Mesenchymal stem cell (in vitro differentiated cells and primary cell): ENCODE measurements at regions not wholly inside any gene's neighbourhood (a gene's known extent, or its start where the extent isn't known, plus 50 kb on each side); places are given as distances from the start of the nearest gene placed in this dataset.
A peak's percentile ranks its signal among the peaks of the same experiment; 100 is the strongest.

Experiments
- DNase-seq: peaks from one replicate; pipeline ENCODE4 v3.0.0-alpha.2; 2013
- H2AFZ ChIP-seq: one replicate; pipeline ENCODE4 v1.6.1; 2013; ENCODE audit warnings: low read depth, mild to moderate bottlenecking, control low read depth, inconsistent platforms, low read length, moderate library complexity
- H2AK5ac ChIP-seq: 2 replicates; pipeline ENCODE4 v1.6.1; 2013; ENCODE audit warnings: low read length, moderate library complexity, mild to moderate bottlenecking, inconsistent platforms; ENCODE audit not compliant: severe bottlenecking
- H2BK120ac ChIP-seq: one replicate; pipeline ENCODE4 v1.6.1; 2013; ENCODE audit warnings: low read depth, mild to moderate bottlenecking, inconsistent platforms, low read length, moderate library complexity
- H2BK12ac ChIP-seq, 2 experiments: one replicate each; pipeline ENCODE4 v1.6.1; 2013; ENCODE audit warnings: inconsistent platforms in 2 of 2, low read length in 2 of 2, mild to moderate bottlenecking in 2 of 2, moderate library complexity in 2 of 2, control low read depth in 1 of 2
- H2BK15ac ChIP-seq: one replicate; pipeline ENCODE4 v1.6.1; 2013; ENCODE audit warnings: mild to moderate bottlenecking, low read depth, inconsistent platforms; ENCODE audit not compliant: poor library complexity, severe bottlenecking
- H2BK5ac ChIP-seq: 2 replicates; pipeline ENCODE4 v1.6.1; 2013; ENCODE audit warnings: low read depth, mild to moderate bottlenecking, low read length, control low read depth, inconsistent platforms; ENCODE audit not compliant: poor library complexity, severe bottlenecking
- H3K14ac ChIP-seq, 2 experiments: one replicate each; pipeline ENCODE4 v1.6.1; 2013; ENCODE audit warnings: inconsistent platforms in 2 of 2, low read length in 2 of 2, control low read depth in 1 of 2, mild to moderate bottlenecking in 1 of 2, moderate library complexity in 1 of 2
- H3K18ac ChIP-seq, 2 experiments: one replicate each; pipeline ENCODE4 v1.6.1; 2013; ENCODE audit warnings: inconsistent platforms in 2 of 2, low read length in 2 of 2, control low read depth in 1 of 2, low read depth in 1 of 2, mild to moderate bottlenecking in 1 of 2
- H3K23ac ChIP-seq, 2 experiments: one replicate each; pipeline ENCODE4 v1.6.1; 2013; ENCODE audit warnings: inconsistent platforms in 2 of 2, low read length in 2 of 2, mild to moderate bottlenecking in 2 of 2, moderate library complexity in 2 of 2, control low read depth in 1 of 2
- H3K27ac ChIP-seq: 2 replicates; pipeline ENCODE4 v1.5.1; 2013; ENCODE audit warnings: mild to moderate bottlenecking, moderate library complexity, low read length, control low read depth, inconsistent platforms; ENCODE audit not compliant: poor library complexity, severe bottlenecking
- H3K27me3 ChIP-seq, 2 experiments: 2 replicates each; pipeline versions ENCODE4 v1.6.1 to v1.7.0; 2013; ENCODE audit warnings: low read length in 2 of 2, mild to moderate bottlenecking in 2 of 2, moderate library complexity in 2 of 2, control low read depth in 1 of 2, inconsistent platforms in 1 of 2; ENCODE audit not compliant: control insufficient read depth in 1 of 2, insufficient read depth in 1 of 2
- H3K36me3 ChIP-seq, 2 experiments: 2 replicates each; pipeline versions ENCODE4 v1.6.1 to v1.7.0; 2013; ENCODE audit warnings: low read length in 2 of 2, control low read depth in 1 of 2, inconsistent platforms in 1 of 2, low read depth in 1 of 2, mild to moderate bottlenecking in 1 of 2; ENCODE audit not compliant: insufficient read depth in 2 of 2, control insufficient read depth in 1 of 2
- H3K4ac ChIP-seq, 2 experiments: one replicate each; pipeline ENCODE4 v1.6.1; 2013; ENCODE audit warnings: inconsistent platforms in 2 of 2, low read length in 2 of 2, mild to moderate bottlenecking in 2 of 2, moderate library complexity in 2 of 2, control low read depth in 1 of 2, low read depth in 1 of 2
- H3K4me1 ChIP-seq: 2 replicates; pipeline ENCODE4 v1.6.1; 2013; ENCODE audit warnings: low read depth, low read length, control low read depth; ENCODE audit not compliant: control insufficient read depth, insufficient read depth
- H3K4me2 ChIP-seq: 2 replicates; pipeline ENCODE4 v1.6.1; 2013; ENCODE audit warnings: low read length, mild to moderate bottlenecking, inconsistent platforms; ENCODE audit not compliant: poor library complexity, severe bottlenecking
- H3K4me3 ChIP-seq, 2 experiments: 2 replicates each; pipeline versions ENCODE4 v1.5.1 to v1.7.0; 2013; ENCODE audit warnings: low read length in 2 of 2, mild to moderate bottlenecking in 2 of 2, control low read depth in 1 of 2, low read depth in 1 of 2; ENCODE audit not compliant: insufficient read depth in 1 of 2
- H3K79me1 ChIP-seq: replicated peaks from 2 replicates; pipeline ENCODE4 v1.6.1; 2013; ENCODE audit warnings: mild to moderate bottlenecking, control low read depth, low read length, inconsistent platforms; ENCODE audit not compliant: poor library complexity, severe bottlenecking
- H3K9ac ChIP-seq: 2 replicates; pipeline ENCODE4 v1.7.0; 2013; ENCODE audit warnings: mild to moderate bottlenecking, low read length, moderate library complexity
- H3K9me3 ChIP-seq: 2 replicates; pipeline ENCODE4 v1.7.0; 2013; ENCODE audit warnings: mild to moderate bottlenecking, low read length; ENCODE audit not compliant: control insufficient read depth
- H4K8ac ChIP-seq: one replicate; pipeline ENCODE4 v1.6.1; 2013; ENCODE audit warnings: inconsistent platforms, mild to moderate bottlenecking, low read length, moderate library complexity
- H4K91ac ChIP-seq: one replicate; pipeline ENCODE4 v1.6.1; 2013; ENCODE audit warnings: mild to moderate bottlenecking, low read length, inconsistent platforms
- WGBS: methylation state at CpG from one replicate; pipeline ENCODE4 v1.1.7; 2013; ENCODE audit warnings: mixed read lengths; 5-methylcytosine and 5-hydroxymethylcytosine counted together

DNA sequence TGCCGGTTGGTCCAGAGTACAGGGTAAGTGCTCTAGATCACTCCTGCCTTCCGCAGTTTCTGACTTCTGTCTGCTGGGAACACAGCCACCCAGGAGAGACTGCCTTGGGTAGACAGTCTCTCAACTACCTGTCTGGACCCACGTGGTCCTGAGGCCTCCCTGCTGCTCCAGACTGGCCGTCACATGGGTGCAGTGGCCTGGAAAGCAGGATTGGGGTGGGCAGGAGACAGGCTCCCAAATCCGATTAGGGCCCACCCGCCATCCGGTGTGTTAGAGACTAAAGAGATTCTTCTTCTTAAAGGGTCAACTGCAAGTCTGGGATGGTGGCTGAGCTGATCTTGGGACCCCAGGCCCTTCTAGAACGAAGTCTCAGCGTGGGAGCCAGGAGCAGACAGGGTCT is 105.5 kb downstream of the EBNA1BP2 start:
- H2AK5ac ChIP-seq, result no peak overlapping the region
- H3K27me3 ChIP-seq, result peaks cover 0 to 49% of the 10 kb centered on the region in 2 experiments
- no peak overlapping the region for H3K9ac ChIP-seq
- no peak overlapping the region for H3K27ac ChIP-seq
- no peak overlapping the region for H3K18ac ChIP-seq
- H3K79me1 ChIP-seq, result no peaks in the 10 kb centered on the region
- no peak overlapping the region for H3K14ac ChIP-seq
- 90% methylated on average over 9 of the region's 9 CpGs for WGBS
- H3K9me3 ChIP-seq, result no peaks in the 10 kb centered on the region
- no peak overlapping the region for H4K8ac ChIP-seq
- H3K36me3 ChIP-seq, result no peaks in the 10 kb centered on the region
- DNase-seq, result no peak
- no peak overlapping the region for H3K4ac ChIP-seq
- H3K4me2 ChIP-seq, result no peak overlapping the region
- no peak overlapping the region for H3K4me3 ChIP-seq
- no peak overlapping the region for H2BK5ac ChIP-seq
- no peak overlapping the region for H3K23ac ChIP-seq
- peaks cover 30% of the 10 kb centered on the region for H3K4me1 ChIP-seq
- peak overlapping the region; percentile 60 for H2BK15ac ChIP-seq
- peak overlapping the region in 1 of 2 experiments; percentile 33 for H2BK12ac ChIP-seq
- H2AFZ ChIP-seq, result no peak overlapping the region
- H2BK120ac ChIP-seq, result no peak overlapping the region
- no peak overlapping the region for H4K91ac ChIP-seq

DNA sequence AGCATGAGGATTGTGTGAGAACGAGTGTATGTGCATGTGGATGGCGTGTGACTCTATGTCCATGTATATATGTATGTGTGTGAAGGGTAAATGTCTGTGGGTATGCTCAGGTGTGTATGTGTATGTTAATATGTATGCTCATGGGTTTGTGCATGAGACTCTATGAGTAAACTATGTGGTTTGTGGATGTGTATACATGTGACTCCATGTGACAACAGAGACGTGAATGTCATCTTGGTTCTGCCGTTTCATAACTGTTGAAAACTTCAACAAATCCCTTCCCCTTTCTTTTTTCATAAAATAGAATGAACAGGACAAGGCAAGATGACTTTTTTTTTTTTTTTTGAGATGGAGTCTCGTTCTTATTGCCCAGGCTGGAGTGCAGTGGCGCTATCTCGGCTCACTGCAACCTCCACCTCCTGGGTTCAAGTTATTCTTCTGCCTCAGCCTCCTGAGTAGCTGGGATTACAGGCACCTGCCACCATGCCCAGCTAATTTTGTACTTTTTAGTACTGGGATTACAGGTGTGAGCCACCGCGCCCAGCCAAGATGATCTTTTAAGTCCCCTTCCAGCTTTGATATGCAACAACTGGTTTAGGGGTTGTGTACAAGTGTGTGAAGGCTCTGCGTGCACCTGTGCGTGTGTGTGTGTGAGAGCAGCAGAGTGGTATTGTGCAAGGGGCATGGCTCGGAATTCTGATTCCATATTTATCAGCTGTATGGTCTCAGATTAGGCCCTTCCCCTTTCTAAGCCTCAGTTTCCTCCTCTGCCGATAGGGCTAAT is 106.3 kb downstream of the EBNA1BP2 start:
- Histone ChIP-seq H4K8ac (no peak overlapping the region), H3K4me1 (peaks cover 26% of the 10 kb centered on the region), H3K79me1 (no peaks in the 10 kb centered on the region), H4K91ac (no peak overlapping the region), H3K27me3 (peaks cover 0 to 49% of the 10 kb centered on the region in 2 experiments), H3K14ac (peak overlapping the region in 1 of 2 experiments; percentile 22), H3K27ac (no peak overlapping the region), H3K4ac (no peak overlapping the region), H2BK15ac (no peak overlapping the region), H3K4me3 (no peak overlapping the region), H2AK5ac (no peak overlapping the region), H2AFZ (no peak overlapping the region), H3K18ac (no peak overlapping the region), H2BK120ac (no peak overlapping the region), H3K4me2 (no peak overlapping the region), H2BK5ac (no peak overlapping the region), H3K23ac (no peak overlapping the region), H3K36me3 (no peaks in the 10 kb centered on the region), H2BK12ac (no peak overlapping the region), H3K9ac (no peak overlapping the region), H3K9me3 (no peaks in the 10 kb centered on the region)
- 99% methylated on average over 9 of the region's 13 CpGs for WGBS
- DNase-seq, result no peak

DNA sequence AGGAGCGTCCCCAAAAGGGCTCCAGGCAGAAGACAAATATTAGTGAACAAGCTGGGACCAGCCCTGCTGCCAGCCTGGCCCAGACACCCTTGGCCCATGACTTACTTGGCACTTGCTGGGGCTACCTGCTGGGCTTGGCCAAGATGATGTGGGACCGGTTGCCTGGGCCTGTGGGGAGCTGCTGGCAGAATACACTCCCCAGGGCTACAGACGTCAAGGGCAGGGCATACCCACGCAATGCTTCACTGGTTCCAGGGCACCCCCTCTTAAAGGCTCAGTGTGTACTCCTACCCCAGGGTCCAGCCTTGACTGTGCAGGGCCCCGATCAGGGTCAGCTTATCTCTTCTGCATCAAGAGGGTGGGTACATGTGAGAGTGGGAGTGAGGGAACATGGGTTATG is 106.5 kb upstream of the SLC2A1 start:
- Histone ChIP-seq H2BK12ac (no peak overlapping the region), H2BK120ac (no peak overlapping the region), H3K36me3 (no peaks in the 10 kb centered on the region), H3K4me3 (no peak overlapping the region), H2BK5ac (no peak overlapping the region), H2BK15ac (no peak overlapping the region), H3K27ac (no peak overlapping the region), H3K9me3 (no peaks in the 10 kb centered on the region), H3K79me1 (no peaks in the 10 kb centered on the region), H4K8ac (no peak overlapping the region), H3K14ac (peak overlapping the region in 1 of 2 experiments; percentile 22), H4K91ac (no peak overlapping the region), H3K27me3 (peaks cover 0 to 49% of the 10 kb centered on the region in 2 experiments), H2AFZ (no peak overlapping the region), H3K18ac (no peak overlapping the region), H3K23ac (no peak overlapping the region), H3K9ac (no peak overlapping the region), H3K4me2 (no peak overlapping the region), H2AK5ac (no peak overlapping the region), H3K4me1 (peaks cover 24% of the 10 kb centered on the region), H3K4ac (no peak overlapping the region)
- DNase-seq, result no peak
- 92% methylated on average over 5 of the region's 5 CpGs for WGBS

DNA sequence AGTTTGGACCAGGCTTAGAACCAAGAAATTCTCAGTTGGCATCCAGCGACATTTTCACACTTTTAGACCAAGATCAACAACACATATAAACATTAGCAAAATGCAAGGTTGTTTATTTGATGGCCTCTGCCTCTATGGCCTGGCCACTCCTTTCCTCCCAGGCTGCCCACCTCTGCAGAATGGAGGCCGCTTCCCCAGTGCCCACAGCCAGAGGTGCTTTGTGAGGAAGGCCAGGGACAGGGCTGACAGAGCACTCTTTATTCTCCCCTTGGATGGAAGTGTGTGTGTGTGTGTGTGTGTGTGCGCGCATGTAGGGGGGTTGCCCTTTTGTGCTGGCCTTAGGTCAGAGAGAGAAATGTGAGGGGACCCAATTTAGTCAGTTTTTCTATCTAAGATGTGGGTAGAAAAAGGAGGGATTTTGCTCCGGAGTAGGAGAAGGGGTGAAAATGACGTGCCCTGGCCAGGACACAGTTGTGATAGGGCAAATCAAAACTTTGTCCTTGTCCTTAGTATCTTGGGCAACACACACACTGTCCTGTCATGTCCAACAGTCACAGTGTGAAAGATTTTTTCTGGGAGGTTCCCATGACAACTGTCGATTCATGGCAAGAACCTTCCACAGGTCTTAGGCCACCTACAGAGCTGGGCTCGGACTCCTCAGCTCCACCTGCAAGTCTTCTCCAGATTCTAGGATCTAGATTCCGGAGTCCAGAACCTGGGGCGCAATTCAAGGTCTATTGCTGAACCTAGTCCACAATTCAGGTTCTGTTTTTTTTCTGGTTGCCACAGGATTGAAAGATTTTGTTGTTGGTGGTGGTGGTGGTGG is 104.9 kb upstream of the SLC2A1 start:
- WGBS, result 95% methylated on average over 10 of the region's 10 CpGs
- DNase-seq, result no peak

More for the DNA sequence above, 104.9 kb upstream of the SLC2A1 start:
- Histone ChIP-seq H4K91ac (no peak overlapping the region), H2BK5ac (no peak overlapping the region), H2AFZ (no peak overlapping the region), H2AK5ac (no peak overlapping the region), H3K4me1 (peaks cover 14% of the 10 kb centered on the region), H3K9ac (no peak overlapping the region), H2BK120ac (no peak overlapping the region), H3K4me3 (no peak overlapping the region), H3K23ac (no peak overlapping the region), H3K14ac (no peak overlapping the region), H2BK12ac (no peak overlapping the region), H3K79me1 (no peaks in the 10 kb centered on the region), H3K18ac (no peak overlapping the region), H3K4ac (no peak overlapping the region), H3K9me3 (no peaks in the 10 kb centered on the region), H3K27me3 (peaks cover 0 to 56% of the 10 kb centered on the region in 2 experiments), H3K36me3 (no peaks in the 10 kb centered on the region), H3K27ac (no peak overlapping the region), H3K4me2 (no peak overlapping the region), H4K8ac (no peak overlapping the region), H2BK15ac (no peak overlapping the region)
